ENCODE measurements at regions not wholly inside any gene's neighbourhood (a gene's known extent, or its start where the extent isn't known, plus 50 kb on each side); places are given as distances from the start of the nearest gene placed in this dataset.

DNA sequence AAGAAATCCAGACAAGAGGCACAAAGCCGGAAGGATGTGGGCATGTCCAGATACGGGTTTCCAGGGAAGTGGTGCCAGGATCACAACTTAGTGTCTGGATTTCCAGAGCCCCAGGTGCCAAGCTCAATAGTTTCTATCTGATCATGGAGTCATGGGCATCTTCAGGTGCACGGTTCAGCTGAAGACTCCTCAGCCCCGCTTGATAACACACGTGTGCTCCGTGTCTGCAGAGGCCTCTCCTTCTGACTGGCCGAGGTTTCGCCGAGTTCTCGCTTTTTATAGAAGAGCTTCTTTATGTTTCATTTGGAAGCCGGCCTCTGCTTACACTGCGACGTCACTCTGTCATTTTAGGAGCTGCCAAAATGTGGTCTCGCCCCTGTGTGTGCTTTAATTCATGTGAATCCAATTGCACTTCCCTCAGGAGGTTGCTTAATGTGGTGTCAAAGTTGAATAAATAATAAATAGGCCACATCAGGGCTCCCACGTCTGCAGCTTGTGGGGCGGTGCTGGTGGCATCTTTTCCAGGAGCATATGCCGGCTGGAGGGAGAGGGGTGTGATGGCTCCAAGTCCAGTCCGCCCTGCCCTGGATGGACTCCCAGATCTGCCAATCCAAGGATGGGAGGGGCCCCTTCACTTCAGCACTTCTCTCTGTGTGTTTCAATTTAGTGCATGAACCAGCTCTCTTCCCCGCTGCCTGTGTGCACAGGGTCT is 1410.8 kb downstream of the TBC1D22A start:
- Mint-ChIP-seq H3K36me3 (ENCODE audit: low read depth) (no peaks in the 10 kb centered on the region), H3K27ac (no peak overlapping the region), H3K27me3 (peaks cover 6% of the 10 kb centered on the region)

DNA sequence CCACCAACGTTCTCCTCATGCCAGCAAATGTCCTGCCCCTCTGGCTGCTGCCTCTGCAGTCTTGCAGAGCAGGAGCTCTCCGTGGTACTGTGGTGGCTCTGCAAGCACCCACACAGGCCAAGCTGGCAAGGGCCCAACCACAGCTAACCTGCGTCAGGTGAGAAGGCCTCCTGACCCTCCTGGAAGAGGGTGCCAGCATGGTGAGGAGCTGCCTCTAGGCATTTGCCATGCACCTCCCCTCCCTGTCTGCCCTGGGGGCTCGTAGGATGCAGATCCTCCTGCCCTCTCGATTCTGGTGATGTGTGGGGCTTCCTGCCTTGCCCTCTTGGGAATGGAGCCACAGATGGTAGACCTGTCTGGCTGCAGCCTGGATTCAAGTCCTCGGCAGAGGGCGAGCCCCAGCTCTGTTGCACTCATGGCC is 1408.8 kb downstream of the TBC1D22A start:
- no peaks in the 10 kb centered on the region for H3K9me3 Mint-ChIP-seq
- no peaks in the 10 kb centered on the region for H3K36me3 Mint-ChIP-seq (ENCODE audit: low read depth)
- no peak overlapping the region for H3K4me3 Mint-ChIP-seq
- H3K27me3 Mint-ChIP-seq = peaks cover 6% of the 10 kb centered on the region
- H3K4me1 Mint-ChIP-seq (ENCODE audit: low read depth) = no peaks in the 10 kb centered on the region
- H3K27ac Mint-ChIP-seq = no peak overlapping the region
- DNase-seq = no peak

More for the DNA sequence above, 1410.8 kb downstream of the TBC1D22A start:
- H3K4me1 Mint-ChIP-seq (ENCODE audit: low read depth) = no peaks in the 10 kb centered on the region
- H3K9me3 Mint-ChIP-seq = no peaks in the 10 kb centered on the region
- no peak for DNase-seq
- no peak overlapping the region for H3K4me3 Mint-ChIP-seq

DNA sequence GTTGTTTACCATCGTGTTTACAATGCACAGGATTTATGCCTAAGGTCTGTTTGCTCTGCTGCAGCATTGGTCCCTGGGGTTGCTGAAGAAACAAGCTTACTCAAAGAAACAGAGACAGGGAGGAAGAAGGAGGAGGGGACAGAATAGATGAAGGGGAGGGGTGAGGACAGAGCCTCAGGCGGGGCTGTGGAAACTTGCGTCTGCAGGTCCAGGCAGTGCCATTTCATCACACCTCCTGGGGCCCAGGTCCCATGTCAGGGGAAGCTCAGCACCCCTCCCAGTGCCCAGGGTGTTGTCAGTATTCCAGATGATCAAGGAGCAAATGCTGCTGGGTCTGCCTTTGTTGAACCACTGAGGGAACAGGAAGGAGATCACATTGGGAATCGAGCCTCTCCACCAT is 1406.8 kb downstream of the TBC1D22A start:
- Mint-ChIP-seq H3K27me3 (peaks cover 6% of the 10 kb centered on the region), H3K27ac (no peak overlapping the region), H3K36me3 (ENCODE audit: low read depth) (no peaks in the 10 kb centered on the region), H3K9me3 (no peaks in the 10 kb centered on the region), H3K4me3 (no peak overlapping the region), H3K4me1 (ENCODE audit: low read depth) (no peaks in the 10 kb centered on the region)
- DNase-seq = no peak

DNA sequence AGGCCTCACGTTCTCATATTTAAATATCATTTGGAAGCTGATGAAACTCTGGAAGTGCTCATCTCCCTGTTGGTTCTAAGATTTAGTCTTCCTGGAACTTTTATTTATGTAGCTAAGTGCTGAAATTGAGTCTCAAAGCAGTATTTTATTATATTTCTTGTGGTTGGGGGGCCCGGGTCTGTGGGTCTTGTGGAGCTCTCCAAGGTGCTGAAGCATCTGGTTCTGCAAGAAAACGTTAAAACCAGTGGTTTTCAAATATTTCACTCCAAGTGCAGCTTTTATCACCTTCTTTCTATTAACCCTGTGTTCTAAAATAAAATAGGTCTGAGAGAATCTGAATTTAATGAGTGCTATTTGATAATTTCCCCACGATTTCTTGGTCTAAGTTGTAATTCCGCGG is 1404.8 kb downstream of the TBC1D22A start:
- peaks cover 6% of the 10 kb centered on the region for H3K27me3 Mint-ChIP-seq
- no peaks in the 10 kb centered on the region for H3K36me3 Mint-ChIP-seq (ENCODE audit: low read depth)
- no peaks in the 10 kb centered on the region for H3K9me3 Mint-ChIP-seq
- no peak overlapping the region for H3K4me3 Mint-ChIP-seq
- H3K4me1 Mint-ChIP-seq (ENCODE audit: low read depth) = no peaks in the 10 kb centered on the region
- no peak overlapping the region for H3K27ac Mint-ChIP-seq
- DNase-seq = no peak

DNA sequence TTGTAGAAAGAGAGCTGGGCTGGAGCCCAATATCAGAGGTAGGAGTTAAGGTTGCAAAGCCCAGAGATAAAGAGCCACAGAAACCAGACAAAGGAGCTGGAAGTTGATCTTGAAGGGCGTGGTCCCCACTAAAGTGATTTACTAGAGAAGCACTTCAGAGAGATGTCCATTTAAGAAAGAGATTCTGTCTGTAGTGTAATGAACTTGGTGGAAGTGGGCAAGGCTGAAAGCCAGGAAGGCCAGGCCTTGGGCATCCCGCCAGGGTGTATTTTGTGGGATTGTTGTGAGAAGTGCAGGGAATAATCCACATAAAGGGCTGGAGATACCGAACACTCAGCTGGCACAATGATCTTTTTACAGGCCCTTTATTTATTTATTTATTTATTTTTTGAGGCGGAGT is 1398.8 kb downstream of the TBC1D22A start:
- no peaks in the 10 kb centered on the region for H3K36me3 Mint-ChIP-seq (ENCODE audit: low read depth)
- DNase-seq = no peak
- H3K27me3 Mint-ChIP-seq = peaks cover 6% of the 10 kb centered on the region
- no peaks in the 10 kb centered on the region for H3K9me3 Mint-ChIP-seq
- H3K27ac Mint-ChIP-seq = no peak overlapping the region
- H3K4me1 Mint-ChIP-seq (ENCODE audit: low read depth) = no peaks in the 10 kb centered on the region
- H3K4me3 Mint-ChIP-seq = no peak overlapping the region

DNA sequence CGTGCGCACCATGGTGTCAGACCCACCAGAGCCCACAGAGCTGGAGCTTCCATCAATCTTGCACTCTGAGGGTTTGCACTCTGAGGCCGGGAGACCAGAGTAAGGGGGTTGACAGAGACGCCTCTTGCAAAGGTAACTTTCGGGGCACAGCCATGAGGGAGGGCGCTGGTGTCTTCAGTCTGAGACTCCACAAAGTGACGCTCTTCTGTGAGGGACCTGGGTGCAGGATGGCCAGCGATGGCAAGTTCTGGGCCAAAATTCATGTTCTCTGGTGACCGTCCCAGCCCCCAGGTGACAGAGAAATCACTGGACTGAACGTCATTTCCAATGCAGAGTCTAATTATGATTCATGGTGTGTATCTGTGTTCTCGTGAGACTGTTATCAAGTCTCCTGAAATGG is 1395.2 kb downstream of the TBC1D22A start:
- no peaks in the 10 kb centered on the region for H3K9me3 Mint-ChIP-seq
- H3K27me3 Mint-ChIP-seq = peaks cover 6% of the 10 kb centered on the region
- no peak overlapping the region for H3K27ac Mint-ChIP-seq
- H3K36me3 Mint-ChIP-seq (ENCODE audit: low read depth) = no peaks in the 10 kb centered on the region
- no peak overlapping the region for H3K4me3 Mint-ChIP-seq
- no peaks in the 10 kb centered on the region for H3K4me1 Mint-ChIP-seq (ENCODE audit: low read depth)
- no peak for DNase-seq

DNA sequence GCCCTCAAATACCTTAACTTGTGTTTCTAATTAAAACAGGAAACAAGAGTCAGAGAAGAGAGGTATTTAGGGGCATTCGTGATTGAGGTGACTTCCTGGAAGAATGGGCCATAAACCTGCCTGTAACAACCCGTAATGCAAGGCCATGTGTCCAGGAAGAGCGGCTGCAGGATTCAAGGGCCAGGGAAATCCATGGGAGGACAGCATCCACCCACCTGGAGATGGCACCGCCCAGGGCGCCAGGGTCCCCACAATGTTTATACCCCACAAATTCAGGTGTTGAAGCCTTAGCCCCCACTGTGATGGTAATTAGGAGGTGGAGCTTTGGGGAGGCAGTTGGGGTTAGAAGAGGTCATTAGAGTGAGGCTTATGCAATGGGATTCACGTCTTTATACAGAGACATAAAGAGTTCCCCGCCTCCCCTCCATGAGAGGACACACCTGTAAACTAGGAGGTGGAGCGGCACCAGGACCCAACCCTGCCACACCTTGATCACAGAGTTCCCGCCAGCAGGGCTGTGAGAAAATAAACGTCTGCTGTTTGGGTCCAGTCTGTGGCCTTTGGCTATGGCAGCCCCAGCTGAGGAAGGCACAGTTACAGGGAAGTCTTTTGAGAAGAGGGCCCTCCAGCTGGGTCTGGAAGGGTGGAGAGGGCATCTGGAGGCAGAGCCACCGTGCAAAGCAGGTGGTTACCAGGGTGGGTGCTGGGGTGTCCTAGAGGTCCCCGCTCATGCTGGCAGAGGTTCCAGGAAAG is 1394.3 kb downstream of the TBC1D22A start:
- Mint-ChIP-seq H3K36me3 (ENCODE audit: low read depth) (no peaks in the 10 kb centered on the region), H3K4me3 (no peak overlapping the region), H3K9me3 (no peaks in the 10 kb centered on the region), H3K4me1 (ENCODE audit: low read depth) (no peaks in the 10 kb centered on the region), H3K27ac (no peak overlapping the region), H3K27me3 (peaks cover 6% of the 10 kb centered on the region)
- no peak for DNase-seq

DNA sequence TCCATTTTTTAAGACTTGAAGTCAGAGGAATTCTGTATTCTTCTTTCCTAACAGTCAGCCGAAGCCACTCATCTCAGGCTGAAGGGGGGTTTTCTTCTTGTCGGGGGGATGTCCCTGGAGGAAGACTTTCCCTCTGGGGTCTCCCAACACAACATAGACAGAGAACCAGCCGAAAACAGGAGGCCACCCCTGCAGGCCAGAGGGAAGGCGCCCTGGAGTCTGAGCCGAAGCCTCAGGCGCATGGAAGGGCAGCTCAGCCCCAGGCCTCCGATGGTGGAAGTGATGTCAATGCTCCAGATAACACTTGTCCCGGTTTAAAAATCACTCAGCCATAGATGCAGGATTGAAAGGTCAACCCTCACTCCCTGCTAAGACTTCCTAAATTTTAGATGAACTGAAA is 1393.0 kb downstream of the TBC1D22A start:
- Mint-ChIP-seq H3K9me3 (no peaks in the 10 kb centered on the region), H3K27ac (no peak overlapping the region), H3K27me3 (peaks cover 6% of the 10 kb centered on the region), H3K4me3 (no peak overlapping the region), H3K36me3 (ENCODE audit: low read depth) (no peaks in the 10 kb centered on the region), H3K4me1 (ENCODE audit: low read depth) (no peaks in the 10 kb centered on the region)
- no peak for DNase-seq

DNA sequence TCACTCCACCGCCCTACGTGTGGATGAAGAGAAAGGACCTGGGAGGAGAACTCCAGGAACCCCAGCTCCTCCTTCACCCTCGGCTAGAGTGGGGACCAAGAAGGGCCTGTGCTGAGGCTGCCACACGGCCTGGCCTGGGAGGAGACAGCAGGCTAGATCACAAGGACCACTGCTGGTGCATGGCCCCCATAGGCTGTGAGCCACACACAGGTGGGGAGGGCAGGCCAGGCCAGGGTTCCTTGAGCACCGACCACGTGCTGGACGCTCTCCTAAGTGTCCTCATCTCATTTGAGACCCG is 1392.4 kb downstream of the TBC1D22A start:
- H3K36me3 Mint-ChIP-seq (ENCODE audit: low read depth) = no peaks in the 10 kb centered on the region
- H3K4me1 Mint-ChIP-seq (ENCODE audit: low read depth) = no peaks in the 10 kb centered on the region
- H3K9me3 Mint-ChIP-seq = no peaks in the 10 kb centered on the region
- peaks cover 6% of the 10 kb centered on the region for H3K27me3 Mint-ChIP-seq
- H3K27ac Mint-ChIP-seq = no peak overlapping the region
- H3K4me3 Mint-ChIP-seq = no peak overlapping the region
- DNase-seq = no peak

DNA sequence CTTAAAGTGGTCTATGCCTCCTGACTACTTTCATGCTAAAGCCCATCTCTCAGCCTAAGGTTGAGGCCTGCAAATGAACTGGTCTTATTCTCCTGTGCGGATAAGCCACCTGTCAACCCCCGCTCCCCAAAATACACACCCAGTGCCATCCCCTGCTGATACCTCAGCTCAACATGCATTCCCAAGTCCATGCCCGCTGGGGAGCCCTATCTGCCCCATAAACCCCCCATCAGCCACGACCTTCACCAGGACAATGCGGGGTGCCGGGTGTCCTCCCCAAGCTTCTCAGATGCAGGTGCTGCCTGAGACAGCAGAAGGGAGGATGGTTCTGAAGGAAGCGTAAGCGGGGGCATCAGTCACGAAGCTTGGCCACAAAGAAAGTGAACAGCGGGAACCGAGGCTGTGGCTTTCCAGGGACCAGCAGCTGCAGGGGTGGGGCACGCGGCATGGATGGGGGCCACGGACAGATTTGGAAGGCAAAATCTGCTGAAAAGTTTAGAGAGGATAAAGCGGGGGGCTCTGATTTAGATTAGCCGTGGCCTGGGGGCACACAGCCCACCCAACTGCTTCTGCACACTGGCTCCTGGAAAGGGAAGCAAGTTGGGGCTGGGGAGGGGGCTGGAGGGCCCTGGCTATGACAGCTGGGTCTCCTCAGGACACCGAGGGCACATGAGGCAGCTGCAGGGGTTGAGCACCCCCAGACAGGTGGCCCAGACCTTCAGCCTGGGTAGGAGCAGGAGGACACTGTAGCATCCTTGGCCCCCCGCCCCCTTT is 1391.9 kb downstream of the TBC1D22A start:
- H3K9me3 Mint-ChIP-seq = no peaks in the 10 kb centered on the region

DNA sequence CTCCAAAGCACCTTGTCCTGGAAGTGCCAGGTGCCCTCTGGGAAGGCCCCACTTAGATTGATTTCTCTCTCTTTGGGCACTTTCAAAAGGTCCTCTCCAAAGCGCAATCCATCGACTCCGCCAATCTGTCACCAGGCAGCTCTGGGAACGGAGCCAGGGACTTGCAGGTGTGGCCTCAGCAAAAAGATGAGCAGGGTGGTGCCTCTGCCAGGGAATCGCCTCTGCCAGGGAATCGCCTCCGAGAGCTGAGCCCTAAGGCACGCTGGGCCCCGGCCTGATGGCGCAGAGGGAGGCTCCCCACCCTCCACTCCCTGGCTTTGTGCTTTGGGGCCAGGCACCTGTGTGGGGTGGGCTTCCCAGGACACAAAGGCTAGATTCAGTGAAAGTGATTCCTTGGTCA is 1391.3 kb downstream of the TBC1D22A start:
- no peaks in the 10 kb centered on the region for H3K9me3 Mint-ChIP-seq
- H3K27ac Mint-ChIP-seq = no peak overlapping the region
- H3K4me3 Mint-ChIP-seq = no peak overlapping the region

More for the DNA sequence above, 1391.9 kb downstream of the TBC1D22A start:
- H3K27ac Mint-ChIP-seq = no peak overlapping the region
- H3K27me3 Mint-ChIP-seq = peaks cover 5% of the 10 kb centered on the region
- no peaks in the 10 kb centered on the region for H3K36me3 Mint-ChIP-seq (ENCODE audit: low read depth)
- no peak for DNase-seq
- H3K4me3 Mint-ChIP-seq = no peak overlapping the region
- no peaks in the 10 kb centered on the region for H3K4me1 Mint-ChIP-seq (ENCODE audit: low read depth)

DNA sequence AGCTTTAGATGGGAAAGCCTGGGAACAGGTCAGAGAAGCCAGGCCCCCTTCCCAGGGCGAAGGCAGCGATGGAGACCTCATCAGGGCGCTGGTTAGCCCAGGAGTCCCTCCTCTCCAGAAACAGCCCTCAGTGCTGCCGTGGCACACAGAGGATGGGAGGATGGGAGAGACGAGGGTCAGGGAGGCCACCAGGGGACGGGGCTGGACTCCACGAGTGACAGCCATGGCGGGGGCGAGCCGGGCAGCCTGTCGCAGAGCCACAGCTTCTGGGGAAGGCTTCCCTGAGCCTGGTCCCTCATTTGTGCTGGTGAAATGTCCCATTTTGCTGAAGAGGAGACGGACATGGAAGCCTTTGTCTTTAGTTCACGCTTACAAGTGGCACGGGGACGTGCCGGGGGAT is 1390.5 kb downstream of the TBC1D22A start:
- no peak overlapping the region for H3K27ac Mint-ChIP-seq
- H3K36me3 Mint-ChIP-seq (ENCODE audit: low read depth) = no peaks in the 10 kb centered on the region
- H3K4me1 Mint-ChIP-seq (ENCODE audit: low read depth) = no peaks in the 10 kb centered on the region
- H3K27me3 Mint-ChIP-seq = no peaks in the 10 kb centered on the region
- DNase-seq = no peak
- no peak overlapping the region for H3K4me3 Mint-ChIP-seq
- no peaks in the 10 kb centered on the region for H3K9me3 Mint-ChIP-seq

More for the DNA sequence above, 1391.3 kb downstream of the TBC1D22A start:
- H3K27me3 Mint-ChIP-seq = no peaks in the 10 kb centered on the region
- no peaks in the 10 kb centered on the region for H3K36me3 Mint-ChIP-seq (ENCODE audit: low read depth)
- DNase-seq = no peak
- H3K4me1 Mint-ChIP-seq (ENCODE audit: low read depth) = no peaks in the 10 kb centered on the region

DNA sequence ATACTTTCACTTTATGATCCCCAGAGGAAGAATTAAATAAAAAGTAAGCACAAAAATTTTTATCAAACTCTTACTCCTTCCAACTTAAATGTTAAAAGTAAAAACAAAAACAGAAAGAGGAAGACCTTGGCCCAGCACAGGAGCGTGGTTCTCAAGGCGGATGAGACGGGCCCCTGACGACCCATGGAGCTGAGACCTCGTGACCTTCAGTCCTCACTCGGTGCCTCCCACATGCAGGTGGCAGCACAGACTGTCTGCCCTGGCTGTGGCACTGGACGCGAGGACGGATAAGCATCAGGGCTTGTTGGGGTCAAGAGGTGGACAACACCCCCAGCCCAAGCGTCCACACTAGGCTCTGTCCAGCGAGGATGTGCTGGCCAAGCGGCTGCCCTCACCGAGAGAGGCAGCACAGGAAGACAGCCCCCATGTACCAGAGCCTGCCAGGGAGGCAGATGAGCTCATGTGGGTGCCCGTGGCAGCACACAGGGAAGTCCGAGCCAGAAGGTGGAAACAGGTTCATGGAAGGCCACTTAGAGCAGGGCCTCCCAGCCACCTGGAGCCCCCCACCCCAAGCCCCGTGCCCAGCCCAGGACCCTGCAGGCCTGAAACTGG is 1389.8 kb downstream of the TBC1D22A start:
- Mint-ChIP-seq H3K4me1 (ENCODE audit: low read depth) (no peaks in the 10 kb centered on the region), H3K27me3 (peaks cover under 1% of the 10 kb centered on the region), H3K9me3 (no peaks in the 10 kb centered on the region), H3K27ac (no peak overlapping the region), H3K36me3 (ENCODE audit: low read depth) (no peaks in the 10 kb centered on the region), H3K4me3 (no peak overlapping the region)
- DNase-seq = no peak

DNA sequence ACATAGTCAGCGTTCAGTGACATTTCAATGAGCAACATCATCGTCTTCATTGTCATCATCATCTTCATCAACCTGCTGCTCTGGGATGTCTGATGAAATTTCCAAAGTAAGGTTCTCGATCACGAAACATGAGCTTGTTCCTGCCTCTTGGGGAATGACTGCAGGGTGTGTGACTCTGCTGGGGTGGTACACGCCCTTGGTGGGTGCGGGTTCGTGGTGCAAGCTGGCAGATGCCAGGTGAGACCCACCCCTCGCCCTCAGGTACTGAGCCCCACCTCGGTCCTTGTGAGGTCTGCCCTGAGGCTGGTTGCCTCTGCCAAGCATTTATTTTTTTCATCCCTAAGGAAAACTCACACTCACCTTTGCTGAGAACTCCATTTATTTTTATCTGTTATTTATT is 1389.2 kb downstream of the TBC1D22A start:
- Mint-ChIP-seq H3K4me1 (ENCODE audit: low read depth) (no peaks in the 10 kb centered on the region), H3K4me3 (no peak overlapping the region), H3K9me3 (no peaks in the 10 kb centered on the region), H3K27me3 (peaks cover 5% of the 10 kb centered on the region), H3K27ac (no peak overlapping the region), H3K36me3 (ENCODE audit: low read depth) (no peaks in the 10 kb centered on the region)
- DNase-seq = no peak

Data from activated T-cell treated with anti-CD3 and anti-CD28 coated beads, Interleukin-2, amount 50 U/mL, for 24 hours (primary cell).